ENCODE measurements at regions not wholly inside any gene's neighbourhood (a gene's known extent, or its start where the extent isn't known, plus 50 kb on each side); places are given as distances from the start of the nearest gene placed in this dataset.

- TF ChIP-seq CTCF (conservative IDR thresholded peaks at IDR 0.05 in 1 of 2, IDR thresholded peaks at IDR 0.05 in 1 of 2; ENCODE audit: low read depth in 1 of 2, low read length in 2 of 2) (no peak), EZH2 (IDR thresholded peaks at IDR 0.05; ENCODE audit: low read length, missing control alignments) (no peak)
Observed at GRCh38 chr4:188246488-188246887, 107.2 kb downstream of the TRIML1 start.

Measured in fibroblast of lung (primary cell).